ENCODE measurements at regions not wholly inside any gene's neighbourhood (a gene's known extent, or its start where the extent isn't known, plus 50 kb on each side); places are given as distances from the start of the nearest gene placed in this dataset.

DNA sequence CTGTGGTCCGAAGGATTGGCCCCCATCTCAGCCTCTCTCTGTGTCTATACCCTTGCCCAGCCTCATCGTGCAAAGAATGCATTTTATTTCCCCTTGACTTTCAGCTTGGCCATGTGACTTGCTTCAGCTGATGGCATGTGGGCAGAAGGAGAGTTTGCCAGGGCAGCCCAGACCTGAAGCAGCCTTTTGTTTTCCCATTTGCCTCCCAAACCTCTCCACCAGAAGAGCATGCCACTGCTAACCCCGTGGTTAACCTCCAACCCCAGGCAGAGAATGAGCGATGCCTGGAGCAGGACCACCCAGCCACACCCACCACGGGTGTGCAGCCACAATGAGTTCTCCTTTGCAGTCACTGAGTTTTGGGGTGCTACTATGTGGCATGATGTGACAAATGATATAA lies 136.4 kb downstream of the SETD4 start:
- no peaks in the 10 kb centered on the region for H3K27me3 ChIP-seq (ENCODE audit: insufficient read depth, poor library complexity, severe bottlenecking)
- no peak for DNase-seq (ENCODE audit: low read depth in 1 of 2, low spot score in 1 of 2)
- H3K27ac ChIP-seq (replicated peaks), result no peak overlapping the region
- TF ChIP-seq POLR2AphosphoS5 (IDR thresholded peaks at IDR 0.05; ENCODE audit: low read depth) (no peak), SPI1 (IDR thresholded peaks at IDR 0.05; ENCODE audit: borderline replicate concordance, low read depth) (no peak), GABPA (IDR thresholded peaks at IDR 0.05; ENCODE audit: low read depth) (no peak)
- TF ChIP-seq, protein P1, sequence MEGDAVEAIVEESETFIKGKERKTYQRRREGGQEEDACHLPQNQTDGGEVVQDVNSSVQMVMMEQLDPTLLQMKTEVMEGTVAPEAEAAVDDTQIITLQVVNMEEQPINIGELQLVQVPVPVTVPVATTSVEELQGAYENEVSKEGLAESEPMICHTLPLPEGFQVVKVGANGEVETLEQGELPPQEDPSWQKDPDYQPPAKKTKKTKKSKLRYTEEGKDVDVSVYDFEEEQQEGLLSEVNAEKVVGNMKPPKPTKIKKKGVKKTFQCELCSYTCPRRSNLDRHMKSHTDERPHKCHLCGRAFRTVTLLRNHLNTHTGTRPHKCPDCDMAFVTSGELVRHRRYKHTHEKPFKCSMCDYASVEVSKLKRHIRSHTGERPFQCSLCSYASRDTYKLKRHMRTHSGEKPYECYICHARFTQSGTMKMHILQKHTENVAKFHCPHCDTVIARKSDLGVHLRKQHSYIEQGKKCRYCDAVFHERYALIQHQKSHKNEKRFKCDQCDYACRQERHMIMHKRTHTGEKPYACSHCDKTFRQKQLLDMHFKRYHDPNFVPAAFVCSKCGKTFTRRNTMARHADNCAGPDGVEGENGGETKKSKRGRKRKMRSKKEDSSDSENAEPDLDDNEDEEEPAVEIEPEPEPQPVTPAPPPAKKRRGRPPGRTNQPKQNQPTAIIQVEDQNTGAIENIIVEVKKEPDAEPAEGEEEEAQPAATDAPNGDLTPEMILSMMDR (IDR thresholded peaks at IDR 0.05; ENCODE audit: insufficient read depth, low read length), result no peak
- TF ChIP-seq, protein P2, sequence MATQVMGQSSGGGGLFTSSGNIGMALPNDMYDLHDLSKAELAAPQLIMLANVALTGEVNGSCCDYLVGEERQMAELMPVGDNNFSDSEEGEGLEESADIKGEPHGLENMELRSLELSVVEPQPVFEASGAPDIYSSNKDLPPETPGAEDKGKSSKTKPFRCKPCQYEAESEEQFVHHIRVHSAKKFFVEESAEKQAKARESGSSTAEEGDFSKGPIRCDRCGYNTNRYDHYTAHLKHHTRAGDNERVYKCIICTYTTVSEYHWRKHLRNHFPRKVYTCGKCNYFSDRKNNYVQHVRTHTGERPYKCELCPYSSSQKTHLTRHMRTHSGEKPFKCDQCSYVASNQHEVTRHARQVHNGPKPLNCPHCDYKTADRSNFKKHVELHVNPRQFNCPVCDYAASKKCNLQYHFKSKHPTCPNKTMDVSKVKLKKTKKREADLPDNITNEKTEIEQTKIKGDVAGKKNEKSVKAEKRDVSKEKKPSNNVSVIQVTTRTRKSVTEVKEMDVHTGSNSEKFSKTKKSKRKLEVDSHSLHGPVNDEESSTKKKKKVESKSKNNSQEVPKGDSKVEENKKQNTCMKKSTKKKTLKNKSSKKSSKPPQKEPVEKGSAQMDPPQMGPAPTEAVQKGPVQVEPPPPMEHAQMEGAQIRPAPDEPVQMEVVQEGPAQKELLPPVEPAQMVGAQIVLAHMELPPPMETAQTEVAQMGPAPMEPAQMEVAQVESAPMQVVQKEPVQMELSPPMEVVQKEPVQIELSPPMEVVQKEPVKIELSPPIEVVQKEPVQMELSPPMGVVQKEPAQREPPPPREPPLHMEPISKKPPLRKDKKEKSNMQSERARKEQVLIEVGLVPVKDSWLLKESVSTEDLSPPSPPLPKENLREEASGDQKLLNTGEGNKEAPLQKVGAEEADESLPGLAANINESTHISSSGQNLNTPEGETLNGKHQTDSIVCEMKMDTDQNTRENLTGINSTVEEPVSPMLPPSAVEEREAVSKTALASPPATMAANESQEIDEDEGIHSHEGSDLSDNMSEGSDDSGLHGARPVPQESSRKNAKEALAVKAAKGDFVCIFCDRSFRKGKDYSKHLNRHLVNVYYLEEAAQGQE (IDR thresholded peaks at IDR 0.05; ENCODE audit: insufficient replicate concordance, low read depth), result no peak
- H3K4me3 ChIP-seq (replicated peaks; ENCODE audit: insufficient read depth, low read length), result no peak overlapping the region

DNA sequence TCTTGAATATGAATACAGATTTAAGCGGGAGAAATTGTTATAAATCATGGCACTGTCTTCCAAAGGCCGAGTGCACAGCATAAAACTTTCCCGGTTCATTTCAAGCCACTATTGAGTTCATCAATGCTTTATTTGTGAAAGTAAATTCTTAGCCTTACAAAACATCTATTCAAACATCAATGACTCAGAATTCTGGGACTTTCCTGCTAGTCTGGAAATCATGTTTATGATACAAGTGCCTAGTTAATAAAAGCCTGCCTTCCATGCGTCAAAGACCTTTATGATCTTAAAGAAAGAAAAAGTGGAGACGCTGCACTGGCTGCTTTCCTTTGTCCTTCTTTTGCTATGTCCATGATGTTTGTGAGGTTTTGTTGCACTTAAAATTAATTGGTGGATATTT lies 137.7 kb downstream of the SETD4 start:
- TF ChIP-seq POLR2AphosphoS5 (IDR thresholded peaks at IDR 0.05; ENCODE audit: low read depth), result no peak
- TF ChIP-seq, protein P1 (IDR thresholded peaks at IDR 0.05; ENCODE audit: insufficient read depth, low read length), result no peak
- TF ChIP-seq GABPA (IDR thresholded peaks at IDR 0.05; ENCODE audit: low read depth), result no peak
- no peak for TF ChIP-seq SPI1 (IDR thresholded peaks at IDR 0.05; ENCODE audit: borderline replicate concordance, low read depth)
- TF ChIP-seq, protein P2 (IDR thresholded peaks at IDR 0.05; ENCODE audit: insufficient replicate concordance, low read depth), result no peak
- no peaks in the 10 kb centered on the region for H3K27me3 ChIP-seq (ENCODE audit: insufficient read depth, poor library complexity, severe bottlenecking)
- H3K27ac ChIP-seq (replicated peaks), result no peak overlapping the region
- DNase-seq (ENCODE audit: low read depth in 1 of 2, low spot score in 1 of 2), result no peak
- no peak overlapping the region for H3K4me3 ChIP-seq (replicated peaks; ENCODE audit: insufficient read depth, low read length)

DNA sequence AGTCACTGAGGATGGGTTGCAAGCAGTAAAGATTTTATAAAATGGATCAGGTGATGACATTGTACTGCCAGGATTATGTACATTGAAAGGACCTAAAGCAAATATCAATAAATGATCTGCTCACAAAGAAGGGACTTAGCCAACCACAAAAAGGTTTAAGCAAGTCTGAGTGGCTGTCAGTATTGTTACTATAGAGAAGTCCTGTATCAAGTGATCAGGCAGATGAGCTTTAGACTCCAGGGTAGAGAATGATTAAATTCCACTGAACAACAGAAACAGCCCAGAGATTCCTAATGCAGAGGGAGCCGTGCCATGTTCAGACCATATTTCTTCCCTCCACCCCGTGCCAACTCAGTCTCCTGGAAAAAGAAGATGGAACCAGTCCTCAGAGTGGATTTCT lies 138.9 kb downstream of the SETD4 start:
- no peak for DNase-seq (ENCODE audit: low read depth in 1 of 2, low spot score in 1 of 2)

More for the DNA sequence above, 138.9 kb downstream of the SETD4 start:
- TF ChIP-seq, protein P2 (IDR thresholded peaks at IDR 0.05; ENCODE audit: insufficient replicate concordance, low read depth), result no peak
- no peak for TF ChIP-seq SPI1 (IDR thresholded peaks at IDR 0.05; ENCODE audit: borderline replicate concordance, low read depth)
- no peak for TF ChIP-seq GABPA (IDR thresholded peaks at IDR 0.05; ENCODE audit: low read depth)
- no peak for TF ChIP-seq POLR2AphosphoS5 (IDR thresholded peaks at IDR 0.05; ENCODE audit: low read depth)
- TF ChIP-seq, protein P1 (IDR thresholded peaks at IDR 0.05; ENCODE audit: insufficient read depth, low read length), result no peak
- Histone ChIP-seq H3K27me3 (ENCODE audit: insufficient read depth, poor library complexity, severe bottlenecking) (no peaks in the 10 kb centered on the region), H3K27ac (replicated peaks) (no peak overlapping the region), H3K4me3 (replicated peaks; ENCODE audit: insufficient read depth, low read length) (no peak overlapping the region)

Data from HL-60 (cell line).